ENCODE measurements at regions not wholly inside any gene's neighbourhood (a gene's known extent, or its start where the extent isn't known, plus 50 kb on each side); places are given as distances from the start of the nearest gene placed in this dataset.

- no peak for TF ChIP-seq CTCF (IDR thresholded peaks at IDR 0.05; ENCODE audit: insufficient read depth, low read depth, low read length)
- TF ChIP-seq EZH2 (IDR thresholded peaks at IDR 0.05; ENCODE audit: insufficient read depth, low read length) = no peak
Observed at GRCh38 chr13:73720216-73720840, 413.9 kb downstream of the KLF12 start.
